ENCODE measurements at regions not wholly inside any gene's neighbourhood (a gene's known extent, or its start where the extent isn't known, plus 50 kb on each side); places are given as distances from the start of the nearest gene placed in this dataset.

DNA sequence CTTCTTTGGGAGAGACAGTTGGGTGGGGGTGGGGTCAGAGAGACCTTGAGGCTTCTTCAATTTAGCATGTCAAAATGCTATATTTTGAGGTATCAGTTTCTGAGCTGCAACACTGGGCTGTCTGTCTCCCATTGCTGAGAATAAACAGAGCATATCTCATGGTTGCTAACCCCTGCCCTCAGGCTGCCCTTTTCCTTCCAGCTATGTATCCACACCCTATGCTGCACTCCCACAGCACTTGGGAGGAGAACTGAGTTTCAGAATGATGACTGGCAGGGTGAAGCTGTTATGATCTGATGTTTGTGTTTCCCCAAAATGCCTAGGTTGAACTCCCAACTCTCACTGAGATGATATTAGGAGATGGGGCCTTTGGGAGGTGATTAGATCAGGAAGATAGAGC lies 794.0 kb downstream of the RNF144A start:
- no peak overlapping the region for H3K27ac ChIP-seq
- DNase-seq (no peak), ATAC-seq (no peak)
- no peaks in the 10 kb centered on the region for H3K4me1 ChIP-seq
- H3K36me3 ChIP-seq: no peaks in the 10 kb centered on the region
- TF ChIP-seq POLR2A (IDR thresholded peaks at IDR 0.05): no peak
- TF ChIP-seq, protein P1, sequence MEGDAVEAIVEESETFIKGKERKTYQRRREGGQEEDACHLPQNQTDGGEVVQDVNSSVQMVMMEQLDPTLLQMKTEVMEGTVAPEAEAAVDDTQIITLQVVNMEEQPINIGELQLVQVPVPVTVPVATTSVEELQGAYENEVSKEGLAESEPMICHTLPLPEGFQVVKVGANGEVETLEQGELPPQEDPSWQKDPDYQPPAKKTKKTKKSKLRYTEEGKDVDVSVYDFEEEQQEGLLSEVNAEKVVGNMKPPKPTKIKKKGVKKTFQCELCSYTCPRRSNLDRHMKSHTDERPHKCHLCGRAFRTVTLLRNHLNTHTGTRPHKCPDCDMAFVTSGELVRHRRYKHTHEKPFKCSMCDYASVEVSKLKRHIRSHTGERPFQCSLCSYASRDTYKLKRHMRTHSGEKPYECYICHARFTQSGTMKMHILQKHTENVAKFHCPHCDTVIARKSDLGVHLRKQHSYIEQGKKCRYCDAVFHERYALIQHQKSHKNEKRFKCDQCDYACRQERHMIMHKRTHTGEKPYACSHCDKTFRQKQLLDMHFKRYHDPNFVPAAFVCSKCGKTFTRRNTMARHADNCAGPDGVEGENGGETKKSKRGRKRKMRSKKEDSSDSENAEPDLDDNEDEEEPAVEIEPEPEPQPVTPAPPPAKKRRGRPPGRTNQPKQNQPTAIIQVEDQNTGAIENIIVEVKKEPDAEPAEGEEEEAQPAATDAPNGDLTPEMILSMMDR (IDR thresholded peaks at IDR 0.05): no peak
- no peaks in the 10 kb centered on the region for H3K9me3 ChIP-seq
- H3K4me3 ChIP-seq: no peak overlapping the region
- intact Hi-C loops (cut with DNase I): loop anchor here in 1 of 10 donors (10.0 kb wide), 1 partner anchor 224 kb away; no protein-coding TSS in a partner anchor
- H3K27me3 ChIP-seq: no peaks in the 10 kb centered on the region

DNA sequence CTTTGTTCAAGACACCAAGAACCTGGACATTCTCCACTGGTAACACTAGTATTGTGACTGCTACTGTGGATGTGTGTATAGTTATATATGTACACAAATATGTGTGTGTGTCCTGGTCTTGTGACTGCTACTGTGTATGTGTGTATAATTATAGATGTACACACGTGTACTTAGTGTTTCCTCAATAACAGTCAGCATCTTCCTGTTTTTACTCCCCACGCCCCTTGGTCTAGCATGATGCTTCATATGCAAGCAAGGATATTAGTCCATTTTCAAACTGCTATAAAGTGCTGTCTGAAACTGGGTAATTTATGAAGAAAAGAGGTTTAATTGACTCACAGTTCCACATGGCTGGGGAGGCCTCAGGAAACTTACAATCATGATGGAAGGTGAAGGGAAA lies 802.7 kb downstream of the RNF144A start:
- WGBS, 4 donors: 62 to 80% (median 75%) methylated on average over 2 of the region's 2 CpGs
- TF ChIP-seq POLR2A (IDR thresholded peaks at IDR 0.05): no peak
- DNase-seq (no peak), ATAC-seq (no peak)
- no peaks in the 10 kb centered on the region for H3K9me3 ChIP-seq
- no peak overlapping the region for H3K27ac ChIP-seq
- no peak overlapping the region for H3K4me3 ChIP-seq
- H3K4me1 ChIP-seq: no peaks in the 10 kb centered on the region
- intact Hi-C loops (cut with DNase I): loop anchor here in 4 of 10 donors (10.0 kb wide), 2 partner anchors 215 to 965 kb away; partner anchors contain the start of gene ID2 (in 3 of the 4)
- no peaks in the 10 kb centered on the region for H3K27me3 ChIP-seq
- H3K36me3 ChIP-seq: no peaks in the 10 kb centered on the region

DNA sequence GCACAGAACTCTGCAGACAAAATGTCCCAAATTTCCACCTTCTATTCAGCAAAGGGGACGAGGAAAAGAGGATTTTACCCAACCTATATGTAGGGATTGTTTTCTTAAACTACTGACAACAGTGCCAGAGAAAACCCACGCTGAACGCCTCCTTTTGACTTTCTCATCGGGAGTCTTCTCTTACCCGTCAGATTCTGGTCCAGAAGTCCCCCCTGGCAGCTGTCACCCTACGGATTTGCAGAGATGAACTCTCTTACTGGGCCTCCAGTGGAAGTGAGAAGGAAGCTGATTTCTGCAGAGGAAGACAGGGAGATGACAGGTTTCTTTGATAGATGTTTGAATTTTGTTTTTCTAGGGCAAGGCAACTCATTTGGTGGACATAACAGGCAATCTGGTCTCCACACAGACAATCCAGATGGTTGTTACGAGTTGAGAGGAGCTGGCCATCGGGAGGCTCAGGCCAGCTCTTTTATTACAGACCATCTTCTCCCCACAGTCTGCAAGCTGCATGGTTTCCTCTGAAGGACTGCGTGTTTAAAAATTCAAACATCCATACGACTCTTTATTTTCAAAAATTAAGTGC lies 804.3 kb downstream of the RNF144A start:
- no peak overlapping the region for H3K4me3 ChIP-seq
- WGBS, 4 donors: 80 to 89% (median 82%) methylated on average over 10 of the region's 10 CpGs
- H3K4me1 ChIP-seq: peaks cover 0 to 4% (median 0%) of the 10 kb centered on the region in 12 donors
- no peaks in the 10 kb centered on the region for H3K9me3 ChIP-seq
- no peaks in the 10 kb centered on the region for H3K36me3 ChIP-seq
- intact Hi-C loops (cut with DNase I): loop anchor here in 3 of 10 donors (10.0 kb wide), 1 partner anchor 963 kb away; the partner anchor contains the start of gene ID2 (in 3 of the 3)
- H3K27me3 ChIP-seq: no peaks in the 10 kb centered on the region
- H3K27ac ChIP-seq: no peak overlapping the region
- TF ChIP-seq, protein P1 (IDR thresholded peaks at IDR 0.05): no peak
- no peak for TF ChIP-seq POLR2A (IDR thresholded peaks at IDR 0.05)
- ATAC-seq (no peak), DNase-seq (no peak)

DNA sequence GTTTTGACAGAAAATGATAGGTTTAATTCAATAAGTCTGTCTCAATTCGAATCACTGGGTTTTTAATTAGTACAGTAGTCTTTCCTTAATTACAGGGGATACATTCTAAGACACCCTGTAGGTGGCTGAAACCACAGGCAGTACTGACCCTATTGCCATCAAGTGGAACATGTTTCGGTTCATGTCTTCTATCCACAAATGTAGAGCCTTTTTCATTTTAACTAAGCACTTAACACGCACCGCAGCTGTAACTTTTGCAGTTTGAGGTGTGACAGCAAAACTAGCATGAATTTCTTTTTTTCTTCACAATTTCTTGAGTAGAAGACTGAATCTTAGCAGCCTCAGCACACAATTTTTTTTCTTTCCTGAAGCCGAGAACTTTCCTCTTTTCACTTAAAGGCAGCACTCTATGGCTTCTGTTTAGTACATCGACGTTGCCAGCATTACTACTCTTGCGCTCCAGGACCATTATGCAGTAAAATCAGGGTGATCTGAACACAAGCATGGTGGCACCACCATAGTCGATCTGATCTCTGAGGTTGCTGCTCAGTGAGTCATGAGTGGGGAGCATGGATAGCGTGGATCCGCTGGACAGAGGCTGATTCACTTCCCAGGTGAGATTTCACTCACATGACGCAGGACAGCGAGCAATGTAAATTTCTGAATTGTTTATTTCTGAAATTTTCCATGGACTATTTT lies 805.1 kb downstream of the RNF144A start:
- no peaks in the 10 kb centered on the region for H3K27me3 ChIP-seq
- ATAC-seq: no peak
- intact Hi-C loops (cut with DNase I): loop anchor here in 3 of 10 donors (10.0 kb wide), 1 partner anchor 962 kb away; the partner anchor contains the start of gene ID2 (in 3 of the 3)

More for the DNA sequence above, 805.1 kb downstream of the RNF144A start:
- Histone ChIP-seq H3K4me3 (no peak overlapping the region), H3K4me1 (peaks cover 0 to 4% (median 0%) of the 10 kb centered on the region in 12 donors), H3K27ac (no peak overlapping the region), H3K9me3 (no peaks in the 10 kb centered on the region), H3K36me3 (no peaks in the 10 kb centered on the region)
- DNase-seq: no peak
- 93 to 96% (median 95%) methylated on average over 13 of the region's 13 CpGs for WGBS, 4 donors
- TF ChIP-seq POLR2A (IDR thresholded peaks at IDR 0.05): no peak
- TF ChIP-seq, protein P1 (IDR thresholded peaks at IDR 0.05): no peak

Measured in heart left ventricle (tissue), 16 donors.